ENCODE measurements at regions not wholly inside any gene's neighbourhood (a gene's known extent, or its start where the extent isn't known, plus 50 kb on each side); places are given as distances from the start of the nearest gene placed in this dataset.
A peak's percentile ranks its signal among the peaks of the same experiment; 100 is the strongest.

DNA sequence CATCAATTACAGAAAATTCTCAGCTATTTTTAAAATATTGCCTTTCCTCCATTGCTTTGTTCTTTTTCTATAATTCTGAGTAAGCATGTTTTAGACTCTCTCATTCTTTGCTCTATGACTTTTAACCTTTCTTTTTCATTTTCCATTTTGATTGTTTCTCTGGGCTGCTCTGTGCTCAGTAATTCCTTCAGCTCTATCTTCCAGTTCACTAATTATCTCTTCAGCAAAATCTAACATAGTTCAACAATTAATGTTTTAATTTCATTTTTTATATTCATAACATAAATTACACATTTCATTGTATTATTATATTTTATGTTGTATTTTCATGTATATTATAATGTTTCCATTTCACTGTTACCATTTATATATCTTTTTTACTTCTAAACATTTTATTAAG lies 198.8 kb upstream of the NOX3 start:
- H3K4me3 ChIP-seq (ENCODE audit: insufficient read depth in 1 of 2, low read depth in 1 of 2, low read length in 2 of 2), result no peak overlapping the region
- no peak overlapping the region for H3K23ac ChIP-seq (ENCODE audit: low read length in 2 of 2)
- H4K8ac ChIP-seq (ENCODE audit: low read length), result no peak overlapping the region
- no peak overlapping the region for H3K14ac ChIP-seq (ENCODE audit: low read length in 2 of 2)
- H3K4ac ChIP-seq (ENCODE audit: low read depth in 1 of 2, low read length in 2 of 2), result no peak overlapping the region
- H2BK15ac ChIP-seq (ENCODE audit: low read depth, poor library complexity, severe bottlenecking), result no peak overlapping the region
- H3K4me1 ChIP-seq (ENCODE audit: control insufficient read depth, insufficient read depth, low read depth, low read length), result no peaks in the 10 kb centered on the region
- H3K4me2 ChIP-seq (ENCODE audit: low read length, poor library complexity, severe bottlenecking), result no peak overlapping the region
- H2AK5ac ChIP-seq (ENCODE audit: low read length, severe bottlenecking), result no peak overlapping the region
- H3K9ac ChIP-seq (ENCODE audit: low read length), result no peak overlapping the region
- no peak overlapping the region for H2BK5ac ChIP-seq (ENCODE audit: low read depth, low read length, poor library complexity, severe bottlenecking)
- no peak overlapping the region for H4K91ac ChIP-seq (ENCODE audit: low read length)
- no peak overlapping the region for H2BK120ac ChIP-seq (ENCODE audit: low read depth, low read length)
- no peak overlapping the region for H3K18ac ChIP-seq (ENCODE audit: low read depth in 1 of 2, low read length in 2 of 2)
- H2AFZ ChIP-seq (ENCODE audit: low read depth, low read length), result no peak overlapping the region
- H3K79me1 ChIP-seq (replicated peaks; ENCODE audit: low read length, poor library complexity, severe bottlenecking), result no peaks in the 10 kb centered on the region
- no peak for DNase-seq
- H3K27ac ChIP-seq (ENCODE audit: low read length, poor library complexity, severe bottlenecking), result no peak overlapping the region
- H3K36me3 ChIP-seq (ENCODE audit: control insufficient read depth in 1 of 2, insufficient read depth in 2 of 2, low read depth in 1 of 2, low read length in 2 of 2), result no peaks in the 10 kb centered on the region
- H2BK12ac ChIP-seq (ENCODE audit: low read length in 2 of 2), result no peak overlapping the region
- H3K9me3 ChIP-seq (ENCODE audit: control insufficient read depth, low read length), result peaks cover 24% of the 10 kb centered on the region
- no peaks in the 10 kb centered on the region for H3K27me3 ChIP-seq (ENCODE audit: control insufficient read depth in 1 of 2, insufficient read depth in 1 of 2, low read length in 2 of 2)

DNA sequence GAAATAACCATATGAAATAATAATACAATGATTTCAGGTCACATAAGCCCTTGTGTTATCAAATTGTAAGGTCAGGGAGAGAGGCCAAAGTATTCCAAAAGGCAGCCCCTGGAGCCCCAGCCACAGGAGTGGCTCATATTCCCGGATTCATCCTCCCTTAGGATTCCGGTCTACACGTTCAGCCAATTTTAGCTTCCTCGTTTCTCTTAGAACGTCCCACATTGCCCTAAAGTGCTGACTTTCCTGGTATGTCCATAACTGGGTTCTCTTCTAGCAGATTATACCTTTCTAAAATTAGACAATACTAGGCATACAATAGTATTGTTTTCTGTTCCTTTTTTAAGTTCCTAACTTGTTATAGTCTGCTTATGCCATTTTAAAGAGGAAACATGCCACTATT lies 192.7 kb upstream of the NOX3 start:
- H2BK120ac ChIP-seq (ENCODE audit: low read depth, low read length), result no peak overlapping the region
- H3K4ac ChIP-seq (ENCODE audit: low read depth in 1 of 2, low read length in 2 of 2), result no peak overlapping the region
- H3K27me3 ChIP-seq (ENCODE audit: control insufficient read depth in 1 of 2, insufficient read depth in 1 of 2, low read length in 2 of 2), result no peaks in the 10 kb centered on the region
- H3K79me1 ChIP-seq (replicated peaks; ENCODE audit: low read length, poor library complexity, severe bottlenecking), result no peaks in the 10 kb centered on the region
- H4K8ac ChIP-seq (ENCODE audit: low read length), result no peak overlapping the region
- no peak overlapping the region for H3K4me2 ChIP-seq (ENCODE audit: low read length, poor library complexity, severe bottlenecking)
- H2BK5ac ChIP-seq (ENCODE audit: low read depth, low read length, poor library complexity, severe bottlenecking), result no peak overlapping the region
- H3K23ac ChIP-seq (ENCODE audit: low read length in 2 of 2), result no peak overlapping the region
- H2BK15ac ChIP-seq (ENCODE audit: low read depth, poor library complexity, severe bottlenecking), result no peak overlapping the region
- H2AK5ac ChIP-seq (ENCODE audit: low read length, severe bottlenecking), result no peak overlapping the region
- H3K4me1 ChIP-seq (ENCODE audit: control insufficient read depth, insufficient read depth, low read depth, low read length), result no peaks in the 10 kb centered on the region
- H3K27ac ChIP-seq (ENCODE audit: low read length, poor library complexity, severe bottlenecking), result no peak overlapping the region
- no peak overlapping the region for H3K9ac ChIP-seq (ENCODE audit: low read length)
- no peak overlapping the region for H3K4me3 ChIP-seq (ENCODE audit: insufficient read depth in 1 of 2, low read depth in 1 of 2, low read length in 2 of 2)
- no peak overlapping the region for H3K14ac ChIP-seq (ENCODE audit: low read length in 2 of 2)
- no peak overlapping the region for H4K91ac ChIP-seq (ENCODE audit: low read length)
- DNase-seq, result no peak
- no peak overlapping the region for H2BK12ac ChIP-seq (ENCODE audit: low read length in 2 of 2)
- no peaks in the 10 kb centered on the region for H3K36me3 ChIP-seq (ENCODE audit: control insufficient read depth in 1 of 2, insufficient read depth in 2 of 2, low read depth in 1 of 2, low read length in 2 of 2)
- no peak overlapping the region for H2AFZ ChIP-seq (ENCODE audit: low read depth, low read length)
- 81% methylated on average over 5 of the region's 5 CpGs for WGBS
- no peak overlapping the region for H3K18ac ChIP-seq (ENCODE audit: low read depth in 1 of 2, low read length in 2 of 2)
- H3K9me3 ChIP-seq (ENCODE audit: control insufficient read depth, low read length), result peaks cover 1% of the 10 kb centered on the region

DNA sequence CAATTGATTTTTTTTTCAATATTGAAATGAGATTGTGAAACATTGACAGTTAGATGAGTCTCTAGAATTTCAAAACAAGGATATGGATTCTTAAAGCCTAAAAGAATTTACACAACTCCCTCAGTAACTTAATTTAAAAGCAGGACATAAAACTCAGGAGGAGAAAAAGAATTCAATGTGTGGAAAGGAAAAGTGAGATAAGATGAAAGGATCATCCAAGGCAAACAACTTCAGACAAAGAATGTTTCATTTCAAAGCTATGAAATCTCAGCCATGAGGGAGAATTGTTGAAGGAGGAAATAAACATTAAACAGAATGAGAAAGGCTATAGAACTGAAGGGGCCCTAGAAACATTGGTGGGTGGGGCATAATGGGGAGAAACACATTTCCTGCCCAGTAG lies 191.7 kb upstream of the NOX3 start:
- H3K4me2 ChIP-seq (ENCODE audit: low read length, poor library complexity, severe bottlenecking), result no peak overlapping the region
- no peak overlapping the region for H4K91ac ChIP-seq (ENCODE audit: low read length)
- no peak overlapping the region for H3K27ac ChIP-seq (ENCODE audit: low read length, poor library complexity, severe bottlenecking)
- no peak overlapping the region for H3K9ac ChIP-seq (ENCODE audit: low read length)
- H2AK5ac ChIP-seq (ENCODE audit: low read length, severe bottlenecking), result no peak overlapping the region
- H3K9me3 ChIP-seq (ENCODE audit: control insufficient read depth, low read length), result peaks cover 3% of the 10 kb centered on the region
- no peak overlapping the region for H3K14ac ChIP-seq (ENCODE audit: low read length in 2 of 2)
- no peak overlapping the region for H2BK5ac ChIP-seq (ENCODE audit: low read depth, low read length, poor library complexity, severe bottlenecking)
- no peak overlapping the region for H2BK12ac ChIP-seq (ENCODE audit: low read length in 2 of 2)
- DNase-seq, result no peak
- no peak overlapping the region for H2AFZ ChIP-seq (ENCODE audit: low read depth, low read length)
- H3K36me3 ChIP-seq (ENCODE audit: control insufficient read depth in 1 of 2, insufficient read depth in 2 of 2, low read depth in 1 of 2, low read length in 2 of 2), result no peaks in the 10 kb centered on the region
- no peak overlapping the region for H2BK15ac ChIP-seq (ENCODE audit: low read depth, poor library complexity, severe bottlenecking)
- H2BK120ac ChIP-seq (ENCODE audit: low read depth, low read length), result no peak overlapping the region
- H3K79me1 ChIP-seq (replicated peaks; ENCODE audit: low read length, poor library complexity, severe bottlenecking), result no peaks in the 10 kb centered on the region
- peak overlapping the region; percentile 72 for H4K8ac ChIP-seq (ENCODE audit: low read length)
- no peak overlapping the region for H3K4ac ChIP-seq (ENCODE audit: low read depth in 1 of 2, low read length in 2 of 2)
- H3K23ac ChIP-seq (ENCODE audit: low read length in 2 of 2), result no peak overlapping the region
- H3K4me3 ChIP-seq (ENCODE audit: insufficient read depth in 1 of 2, low read depth in 1 of 2, low read length in 2 of 2), result no peak overlapping the region
- no peaks in the 10 kb centered on the region for H3K4me1 ChIP-seq (ENCODE audit: control insufficient read depth, insufficient read depth, low read depth, low read length)
- H3K27me3 ChIP-seq (ENCODE audit: control insufficient read depth in 1 of 2, insufficient read depth in 1 of 2, low read length in 2 of 2), result no peaks in the 10 kb centered on the region
- peak overlapping the region in 1 of 2 experiments; percentile 54 for H3K18ac ChIP-seq (ENCODE audit: low read depth in 1 of 2, low read length in 2 of 2)

DNA sequence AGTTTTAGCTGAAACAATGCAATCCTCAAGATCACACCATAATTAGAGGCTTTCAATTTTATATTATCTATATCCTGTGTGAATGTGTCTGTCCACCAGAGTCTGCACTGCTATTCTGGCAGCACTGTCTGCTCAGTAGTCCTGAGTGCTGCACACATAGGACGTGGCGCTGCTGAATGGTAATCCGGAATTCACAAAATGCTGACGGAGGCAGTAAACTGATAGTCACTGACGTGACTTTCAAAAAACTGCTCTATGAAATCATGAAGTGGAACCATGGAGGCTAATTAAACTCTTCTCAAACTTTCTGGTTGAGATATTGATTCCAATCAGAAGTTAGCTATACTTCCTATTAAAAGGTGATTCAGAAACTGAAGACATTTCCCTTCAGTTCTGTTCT lies 190.8 kb upstream of the NOX3 start:
- Histone ChIP-seq H3K27ac (ENCODE audit: low read length, poor library complexity, severe bottlenecking) (no peak overlapping the region), H3K4ac (ENCODE audit: low read depth in 1 of 2, low read length in 2 of 2) (no peak overlapping the region), H3K18ac (ENCODE audit: low read depth in 1 of 2, low read length in 2 of 2) (no peak overlapping the region), H3K36me3 (ENCODE audit: control insufficient read depth in 1 of 2, insufficient read depth in 2 of 2, low read depth in 1 of 2, low read length in 2 of 2) (no peaks in the 10 kb centered on the region), H2AFZ (ENCODE audit: low read depth, low read length) (no peak overlapping the region), H3K4me2 (ENCODE audit: low read length, poor library complexity, severe bottlenecking) (no peak overlapping the region), H2AK5ac (ENCODE audit: low read length, severe bottlenecking) (no peak overlapping the region), H2BK15ac (ENCODE audit: low read depth, poor library complexity, severe bottlenecking) (no peak overlapping the region), H3K9me3 (ENCODE audit: control insufficient read depth, low read length) (peaks cover 3% of the 10 kb centered on the region), H3K27me3 (ENCODE audit: control insufficient read depth in 1 of 2, insufficient read depth in 1 of 2, low read length in 2 of 2) (no peaks in the 10 kb centered on the region), H2BK120ac (ENCODE audit: low read depth, low read length) (no peak overlapping the region), H2BK12ac (ENCODE audit: low read length in 2 of 2) (no peak overlapping the region), H3K4me3 (ENCODE audit: insufficient read depth in 1 of 2, low read depth in 1 of 2, low read length in 2 of 2) (no peak overlapping the region), H3K9ac (ENCODE audit: low read length) (no peak overlapping the region), H4K91ac (ENCODE audit: low read length) (no peak overlapping the region), H3K79me1 (replicated peaks; ENCODE audit: low read length, poor library complexity, severe bottlenecking) (no peaks in the 10 kb centered on the region), H3K14ac (ENCODE audit: low read length in 2 of 2) (no peak overlapping the region), H4K8ac (ENCODE audit: low read length) (no peak overlapping the region), H3K4me1 (ENCODE audit: control insufficient read depth, insufficient read depth, low read depth, low read length) (no peaks in the 10 kb centered on the region), H2BK5ac (ENCODE audit: low read depth, low read length, poor library complexity, severe bottlenecking) (no peak overlapping the region), H3K23ac (ENCODE audit: low read length in 2 of 2) (no peak overlapping the region)
- 85% methylated on average over 4 of the region's 5 CpGs for WGBS
- DNase-seq, result peak; percentile 25
